Esophagus muscularis mucosa (tissue), 4 donors: ENCODE measurements at regions not wholly inside any gene's neighbourhood (a gene's known extent, or its start where the extent isn't known, plus 50 kb on each side); places are given as distances from the start of the nearest gene placed in this dataset.

Experiments used
- EP300 ChIP-seq: sonication (generic); formaldehyde crosslinking; IDR thresholded peaks from one replicate; pipeline ENCODE4 v1.6.1; 2017; ENCODE audit warnings: antibody characterized with exemption
- POLR2AphosphoS5 ChIP-seq, 2 donors: sonication (generic); formaldehyde crosslinking; IDR thresholded peaks; one replicate each; pipeline ENCODE4 v1.6.1; 2017; ENCODE audit warnings: antibody characterized with exemption in 2 of 2
- TF ChIP-seq, protein P1 (sequence below), 3 experiments: fragments of 200-600 bp in 2 of 3; fragments of 450-650 bp in 1 of 3; sonication (generic) in 2 of 3; IDR thresholded peaks; one replicate each; pipeline ENCODE4 v1.5.1; 2017 to 2019; ENCODE audit warnings: antibody characterized with exemption in 3 of 3, mild to moderate bottlenecking in 2 of 3, moderate library complexity in 1 of 3

DNA sequence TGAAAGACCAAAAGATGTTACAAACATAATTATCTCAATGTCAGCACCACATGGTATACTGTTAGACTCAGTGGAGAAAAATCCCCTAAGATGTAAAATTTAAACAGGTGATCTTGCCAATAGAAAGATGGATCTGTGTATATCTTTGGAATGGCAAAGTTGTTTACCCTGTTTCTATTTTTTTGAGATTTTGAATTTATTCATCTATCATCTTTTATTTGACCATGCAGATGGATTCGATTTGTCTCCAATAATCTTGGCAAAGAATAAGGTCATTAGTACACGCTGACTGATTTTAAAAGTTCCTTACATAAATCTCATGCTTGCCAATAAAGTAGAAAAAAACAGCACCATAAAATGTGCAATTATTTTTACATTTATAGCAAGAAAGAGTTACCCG lies 459.3 kb downstream of the MBD2 start:
- TF ChIP-seq POLR2AphosphoS5 (IDR thresholded peaks at IDR 0.05) (no peak), EP300 (no peak)
- TF ChIP-seq, protein P1, sequence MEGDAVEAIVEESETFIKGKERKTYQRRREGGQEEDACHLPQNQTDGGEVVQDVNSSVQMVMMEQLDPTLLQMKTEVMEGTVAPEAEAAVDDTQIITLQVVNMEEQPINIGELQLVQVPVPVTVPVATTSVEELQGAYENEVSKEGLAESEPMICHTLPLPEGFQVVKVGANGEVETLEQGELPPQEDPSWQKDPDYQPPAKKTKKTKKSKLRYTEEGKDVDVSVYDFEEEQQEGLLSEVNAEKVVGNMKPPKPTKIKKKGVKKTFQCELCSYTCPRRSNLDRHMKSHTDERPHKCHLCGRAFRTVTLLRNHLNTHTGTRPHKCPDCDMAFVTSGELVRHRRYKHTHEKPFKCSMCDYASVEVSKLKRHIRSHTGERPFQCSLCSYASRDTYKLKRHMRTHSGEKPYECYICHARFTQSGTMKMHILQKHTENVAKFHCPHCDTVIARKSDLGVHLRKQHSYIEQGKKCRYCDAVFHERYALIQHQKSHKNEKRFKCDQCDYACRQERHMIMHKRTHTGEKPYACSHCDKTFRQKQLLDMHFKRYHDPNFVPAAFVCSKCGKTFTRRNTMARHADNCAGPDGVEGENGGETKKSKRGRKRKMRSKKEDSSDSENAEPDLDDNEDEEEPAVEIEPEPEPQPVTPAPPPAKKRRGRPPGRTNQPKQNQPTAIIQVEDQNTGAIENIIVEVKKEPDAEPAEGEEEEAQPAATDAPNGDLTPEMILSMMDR (IDR thresholded peaks at IDR 0.05): no peak
